ENCODE measurements at regions not wholly inside any gene's neighbourhood (a gene's known extent, or its start where the extent isn't known, plus 50 kb on each side); places are given as distances from the start of the nearest gene placed in this dataset.
A peak's percentile ranks its signal among the peaks of the same experiment; 100 is the strongest.

DNA sequence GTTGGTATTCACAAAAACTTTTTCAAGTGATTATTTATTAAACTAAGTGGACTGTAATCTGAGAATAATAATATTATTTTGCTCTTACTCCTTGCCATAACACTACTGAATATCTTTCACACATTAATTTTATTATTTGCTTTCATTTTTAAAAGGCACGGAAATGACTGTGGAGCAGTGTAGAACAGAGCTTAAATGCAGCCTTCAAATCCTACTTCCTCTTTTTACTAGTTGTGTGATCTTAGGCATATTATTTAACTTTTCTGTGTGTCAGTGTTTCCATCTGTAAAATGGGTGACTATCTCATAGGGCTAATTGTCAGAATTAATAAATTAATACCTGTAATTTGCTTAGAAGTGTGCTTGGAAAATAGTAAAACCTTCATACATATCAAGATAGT is 55.5 kb upstream of the SLC8A1 start:
- DNase-seq (ENCODE audit: low spot score) = no peak

DNA sequence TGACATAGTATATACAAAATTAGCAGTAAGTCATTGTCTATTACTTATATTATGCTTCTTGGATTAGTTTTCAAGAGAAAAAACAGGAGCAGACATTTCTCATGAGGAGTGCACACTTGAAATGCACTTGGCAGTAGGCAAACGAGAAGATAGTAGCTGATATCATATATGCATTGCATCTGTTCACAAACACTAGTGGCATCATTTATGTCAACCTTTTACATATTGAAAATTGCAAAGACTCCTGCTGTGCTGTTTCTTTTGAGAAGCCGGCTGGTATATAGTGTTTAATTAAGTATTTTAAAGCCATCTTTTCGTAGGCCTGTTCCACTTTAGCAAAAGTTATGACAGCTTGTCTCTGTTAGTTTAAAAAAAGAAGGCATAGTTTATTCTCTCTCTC is 58.4 kb upstream of the SLC8A1 start:
- DNase-seq (ENCODE audit: low spot score) = no peak

- no peak for DNase-seq (ENCODE audit: low spot score)
Measured at GRCh38 chr2:40511661-40512213, 59.8 kb upstream of the SLC8A1 start.

DNA sequence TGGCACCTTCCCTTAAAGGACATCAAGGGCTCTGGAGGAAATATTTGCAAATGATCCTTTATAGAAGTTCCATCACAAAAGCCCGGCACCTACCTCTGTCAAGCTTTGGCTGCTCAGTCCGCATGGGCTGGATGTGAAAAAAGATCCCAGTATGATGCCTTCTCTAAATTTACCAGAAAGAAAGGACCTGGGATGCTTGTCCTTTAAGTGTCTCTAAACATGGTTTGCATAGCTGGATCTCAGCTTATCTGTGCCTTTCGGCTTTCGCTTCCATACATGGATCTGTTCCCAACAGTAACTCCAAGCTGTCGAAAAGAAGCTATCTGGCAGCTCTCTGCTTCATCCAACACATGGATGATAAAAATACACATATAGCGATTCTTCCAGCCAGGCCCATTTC is 60.4 kb upstream of the SLC8A1 start:
- DNase-seq (ENCODE audit: low spot score) = no peak

DNA sequence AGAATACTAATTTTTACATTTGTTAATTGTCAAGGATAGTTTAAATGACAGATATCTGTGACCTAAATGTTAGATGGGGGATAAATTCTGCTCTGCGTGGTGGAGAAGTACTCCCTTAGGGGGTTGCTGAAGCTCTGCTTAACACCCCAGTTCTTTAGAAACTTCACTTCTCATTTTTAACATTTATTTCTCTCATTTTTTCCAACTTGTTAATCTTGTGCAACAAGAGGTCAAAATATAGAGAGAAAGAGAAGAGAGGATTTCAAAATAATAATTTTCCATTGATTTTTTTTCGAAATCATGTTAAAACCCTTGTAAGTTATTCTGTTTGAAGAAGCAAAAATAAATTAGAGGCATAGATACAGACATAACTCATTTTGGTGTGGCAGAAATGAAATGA is 61.3 kb upstream of the SLC8A1 start:
- DNase-seq (ENCODE audit: low spot score) = no peak

- DNase-seq (ENCODE audit: low spot score) = no peak
Measured at GRCh38 chr2:40516604-40517003, 64.7 kb upstream of the SLC8A1 start.

GRCh38 chr2:40528564-40528963 is 76.7 kb upstream of the SLC8A1 start:
- no peak for DNase-seq (ENCODE audit: low spot score)

DNA sequence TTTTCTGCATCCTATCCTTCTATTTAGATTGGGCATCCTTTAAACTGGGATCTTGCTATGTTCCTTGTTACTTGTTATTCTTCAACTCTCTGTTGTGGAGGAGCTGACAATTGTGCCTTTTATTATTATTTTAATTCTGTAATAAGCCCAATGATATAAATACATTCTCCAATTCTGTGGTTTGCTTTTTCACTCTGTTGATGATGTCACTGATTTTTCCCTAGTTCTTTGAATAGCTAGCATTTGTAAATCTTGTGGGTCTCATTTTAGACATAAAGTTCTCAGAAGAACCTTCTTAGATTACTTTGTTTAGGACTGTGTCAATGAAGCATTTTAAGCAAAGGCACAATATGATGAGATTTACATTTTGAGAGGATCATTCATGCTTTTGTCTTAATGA is 79.5 kb upstream of the SLC8A1 start:
- no peak for DNase-seq (ENCODE audit: low spot score)

DNA sequence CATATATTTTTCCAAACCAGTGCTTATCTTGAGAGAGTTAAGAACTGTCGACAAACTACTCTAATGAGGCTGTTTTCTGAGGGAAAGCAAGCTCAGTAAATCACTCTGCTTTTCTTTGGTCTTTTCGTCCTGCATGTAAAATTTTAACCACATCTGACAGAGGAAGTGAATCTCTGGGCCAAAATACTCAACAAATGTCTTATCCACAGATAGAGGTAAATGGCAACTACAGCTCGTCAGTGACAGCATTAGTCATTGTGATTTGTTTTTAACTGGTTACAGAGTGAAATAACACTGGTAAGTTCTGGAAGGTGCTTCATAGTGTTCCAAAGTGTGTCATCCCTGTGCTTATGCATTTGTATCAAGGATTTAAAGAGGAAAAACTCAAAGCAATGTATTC is 82.6 kb upstream of the SLC8A1 start:
- DNase-seq (ENCODE audit: low spot score) = no peak

DNA sequence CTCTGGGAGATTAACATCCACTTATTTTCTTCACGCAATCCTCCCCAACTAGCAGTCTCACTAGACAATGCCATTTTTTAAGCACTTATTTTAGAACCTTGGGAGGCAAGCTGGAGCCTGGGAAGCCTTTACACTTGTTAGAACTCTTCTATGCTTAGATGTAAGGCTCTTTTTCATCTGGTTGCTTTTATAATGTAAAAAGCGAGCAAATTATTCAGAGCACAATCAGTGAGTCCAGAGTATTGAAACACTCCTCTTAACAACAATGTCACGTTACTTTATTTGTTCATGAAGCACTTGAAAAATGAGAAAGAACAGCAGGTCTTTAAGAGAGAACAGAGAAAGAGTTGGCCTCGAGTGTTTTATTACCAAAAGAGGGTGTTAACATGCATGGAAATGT is 84.1 kb upstream of the SLC8A1 start:
- DNase-seq (ENCODE audit: low spot score) = no peak

DNA sequence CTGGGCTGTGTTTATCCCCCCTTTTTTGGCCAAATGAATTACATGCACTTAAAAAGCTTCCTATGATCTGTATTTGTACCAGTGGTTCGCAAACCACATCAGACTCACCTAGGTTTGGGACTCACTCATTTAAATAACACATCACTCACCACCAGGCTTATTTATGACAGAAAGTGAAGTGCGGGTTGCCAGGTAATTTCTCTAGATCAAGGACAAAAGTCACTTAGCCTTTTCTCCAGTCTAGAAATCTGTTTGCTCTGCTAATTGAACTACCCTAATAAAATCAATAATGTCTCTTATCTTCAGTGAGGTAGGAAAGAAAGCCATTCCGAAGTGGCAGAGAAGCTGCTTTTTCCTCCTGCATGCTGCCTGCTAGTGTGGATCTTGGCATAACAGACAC is 88.1 kb upstream of the SLC8A1 start:
- no peak for DNase-seq (ENCODE audit: low spot score)

- DNase-seq (ENCODE audit: low spot score) = no peak
Measured at GRCh38 chr2:40543381-40543780, 91.5 kb upstream of the SLC8A1 start.

- no peak for DNase-seq (ENCODE audit: low spot score)
Measured at GRCh38 chr2:40544072-40544471, 92.2 kb upstream of the SLC8A1 start.

DNA sequence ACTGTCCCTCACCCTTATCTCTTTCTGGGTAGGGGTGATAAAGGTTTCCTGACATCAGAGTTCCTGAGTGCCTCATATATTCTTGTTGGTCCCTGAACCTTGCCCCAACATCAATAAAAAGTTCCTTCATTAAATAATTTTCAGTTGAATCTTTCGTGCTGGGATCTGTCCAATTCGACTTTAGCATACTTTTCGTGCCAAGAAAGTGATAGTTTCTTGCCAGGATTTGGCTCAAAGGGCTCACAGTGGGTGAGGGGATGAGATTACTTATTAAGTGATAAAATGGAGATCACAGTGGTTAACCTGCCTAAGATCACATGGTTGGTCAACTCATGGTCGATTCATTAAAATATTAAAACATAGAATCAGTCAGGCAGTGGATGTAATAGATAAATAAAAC is 93.8 kb upstream of the SLC8A1 start:
- DNase-seq (ENCODE audit: low spot score) = no peak

DNA sequence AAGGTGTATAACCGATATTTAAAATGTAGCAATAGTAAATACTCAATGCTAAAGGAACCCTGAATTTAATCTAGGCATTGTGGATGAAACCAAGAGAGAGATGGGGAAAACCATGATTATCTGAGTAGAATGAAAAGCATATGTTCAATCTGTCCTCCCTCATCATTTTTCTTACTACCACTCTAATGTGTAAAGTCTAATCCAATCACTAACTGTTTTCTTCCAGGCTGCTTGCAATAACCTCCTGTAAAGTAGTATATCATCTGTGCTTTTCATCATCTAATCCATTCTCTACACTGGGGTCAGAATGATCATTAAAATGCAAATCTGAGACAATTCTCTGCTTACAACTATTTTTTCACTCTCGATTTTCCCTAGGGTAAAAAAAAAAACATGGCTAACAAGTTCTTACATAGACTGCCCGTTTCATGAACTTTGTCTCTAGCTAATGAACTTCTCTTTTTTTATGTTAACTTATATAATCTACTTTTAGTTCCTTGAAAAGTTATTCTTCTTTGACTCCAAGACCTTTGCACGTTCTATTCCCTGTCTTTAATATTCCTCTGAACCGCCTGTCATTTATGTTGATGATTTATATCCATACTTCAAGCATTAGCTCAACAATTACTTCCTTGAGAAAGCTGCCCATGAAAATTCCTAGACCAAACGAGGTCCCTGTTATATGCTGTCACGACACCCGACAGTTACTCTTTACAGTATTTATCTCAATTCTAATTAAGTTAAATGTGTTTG is 94.7 kb upstream of the SLC8A1 start:
- no peak for DNase-seq (ENCODE audit: low spot score)

DNA sequence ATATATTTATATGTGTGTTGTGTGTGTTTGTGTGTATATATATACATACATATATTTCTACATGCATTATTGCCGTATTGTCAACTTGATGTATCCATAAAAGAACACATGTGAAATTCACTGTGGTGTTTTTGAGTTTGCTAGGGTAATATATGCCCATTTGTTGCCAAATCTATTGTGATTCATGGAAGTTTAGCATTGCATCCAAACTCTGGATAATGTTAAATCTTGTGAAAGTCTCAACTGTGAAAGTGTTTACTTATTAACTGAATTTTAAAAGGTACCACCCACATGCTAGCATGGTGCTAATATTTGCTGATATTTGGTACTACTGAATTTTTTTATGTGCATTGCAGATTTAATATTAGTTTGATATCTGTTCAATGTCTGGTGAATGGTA is 96.6 kb upstream of the SLC8A1 start:
- DNase-seq (ENCODE audit: low spot score) = no peak

DNA sequence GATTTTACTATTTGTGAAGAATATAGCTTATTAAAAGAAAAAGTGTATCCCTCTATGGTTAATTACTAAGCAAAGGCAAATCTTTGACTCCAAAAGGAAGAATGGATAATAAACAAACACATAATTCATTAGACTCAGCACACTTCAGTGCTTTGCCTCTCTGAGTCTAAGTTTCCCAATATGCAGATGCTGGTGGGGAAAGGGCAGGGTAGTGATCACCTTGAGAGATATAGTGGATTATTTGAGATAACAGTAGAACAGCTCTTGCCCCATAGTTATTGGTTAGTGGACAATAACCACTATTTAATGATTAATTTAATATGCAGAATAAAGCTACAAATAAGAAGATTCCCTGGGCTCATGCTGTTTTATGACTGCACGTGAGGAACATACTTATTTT is 98.2 kb upstream of the SLC8A1 start:
- no peak for DNase-seq (ENCODE audit: low spot score)

- no peak for DNase-seq (ENCODE audit: low spot score)
Measured at GRCh38 chr2:40551081-40551480, 99.2 kb upstream of the SLC8A1 start.

DNA sequence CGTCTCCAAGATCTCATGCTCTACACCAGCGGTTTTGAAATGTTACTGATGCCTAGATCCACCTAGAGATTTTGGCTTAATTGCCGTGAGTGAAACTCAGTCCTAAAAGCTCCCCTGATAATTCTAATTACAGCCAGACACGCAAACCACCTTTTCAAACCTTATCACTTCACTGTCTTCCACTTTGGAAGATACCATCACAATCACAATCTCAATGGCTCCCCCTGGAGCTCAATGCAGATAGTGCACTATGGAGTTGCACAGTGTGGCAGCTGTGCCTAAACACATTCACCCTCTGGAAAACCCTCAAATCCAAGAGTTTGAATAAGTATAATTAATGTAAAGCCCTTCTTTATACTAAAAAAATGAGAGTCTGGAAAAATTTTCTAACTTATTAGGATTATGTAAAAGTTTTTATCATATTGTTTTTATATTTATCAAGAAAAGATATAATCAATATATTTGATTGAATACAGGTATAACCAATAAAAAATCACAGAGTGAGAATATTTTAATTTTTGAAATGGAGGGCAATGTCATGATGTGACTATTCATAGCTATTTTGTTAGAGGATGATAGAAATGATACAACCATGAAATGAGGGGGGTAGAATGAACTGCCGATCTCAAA is 102.9 kb upstream of the SLC8A1 start:
- DNase-seq (ENCODE audit: low spot score) = peak; percentile 6

GRCh38 chr2:40556293-40556692 is 104.4 kb upstream of the SLC8A1 start:
- no peak for DNase-seq (ENCODE audit: low spot score)

- DNase-seq (ENCODE audit: low spot score) = no peak
Measured at GRCh38 chr2:40556739-40557138, 104.8 kb upstream of the SLC8A1 start.

DNA sequence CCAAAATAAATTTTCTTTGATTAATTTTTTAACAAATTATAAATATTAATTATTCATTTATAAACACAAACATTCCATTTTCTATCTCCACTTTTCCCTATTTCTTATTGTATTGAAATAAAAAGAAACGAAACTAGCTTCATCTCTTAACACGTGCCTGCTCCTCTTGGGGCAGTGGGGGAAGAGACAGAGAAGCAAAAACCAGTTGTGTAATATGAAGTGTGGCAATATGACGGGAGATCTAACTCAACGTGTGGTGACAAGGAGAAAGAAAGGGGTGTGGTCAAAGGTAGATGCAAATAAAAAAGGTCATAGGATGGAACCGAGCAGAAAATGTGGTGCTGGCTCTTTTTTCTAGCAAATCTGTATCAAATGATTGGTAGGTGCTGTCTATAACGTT is 106.9 kb upstream of the SLC8A1 start:
- DNase-seq (ENCODE audit: low spot score) = no peak

- no peak for DNase-seq (ENCODE audit: low spot score)
Measured at GRCh38 chr2:40559175-40559574, 107.3 kb upstream of the SLC8A1 start.

DNA sequence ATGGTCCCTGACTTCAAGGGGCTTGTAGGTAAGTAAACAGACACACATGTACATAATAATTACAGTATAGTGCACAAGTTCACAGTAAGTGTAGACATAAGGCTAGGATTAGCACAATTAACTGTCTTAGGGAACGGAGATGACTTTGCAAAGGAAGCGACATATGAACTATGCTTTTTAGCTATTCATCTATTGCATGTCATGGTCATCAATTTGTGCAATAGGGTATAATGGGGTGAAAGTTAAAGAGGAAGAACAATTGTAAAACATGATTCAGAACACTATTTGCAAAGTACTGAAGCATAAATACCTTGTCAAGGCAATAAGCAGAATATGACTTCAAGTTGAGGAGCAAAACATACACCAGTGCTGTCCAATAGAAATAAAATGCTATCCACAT is 112.3 kb upstream of the SLC8A1 start:
- no peak for DNase-seq (ENCODE audit: low spot score)

Measured in germinal center (tissue), 1 donor.